PFSK-1 (cell line): ENCODE measurements at regions not wholly inside any gene's neighbourhood (a gene's known extent, or its start where the extent isn't known, plus 50 kb on each side); places are given as distances from the start of the nearest gene placed in this dataset.

Experiments used
- POLR2AphosphoS5 ChIP-seq: IDR thresholded peaks from 2 replicates; pipeline ENCODE4 v1.6.1; 2012; ENCODE audit warnings: low read depth, mild to moderate bottlenecking, control low read depth, low read length, moderate library complexity
- REST ChIP-seq, 2 experiments: IDR thresholded peaks; 2 replicates each; pipeline versions ENCODE4 v1.6.1 to v1.8.0; 2011 to 2012; ENCODE audit warnings: low read depth in 2 of 2, low read length in 2 of 2, control low read depth in 1 of 2, inconsistent platforms in 1 of 2, mild to moderate bottlenecking in 1 of 2, moderate library complexity in 1 of 2; ENCODE audit not compliant: insufficient read depth in 1 of 2

- TF ChIP-seq POLR2AphosphoS5, result no peak
- TF ChIP-seq REST (IDR thresholded peaks at IDR 0.05; ENCODE audit: insufficient read depth in 1 of 2, low read depth in 2 of 2, low read length in 2 of 2), result no peak
Observed at GRCh38 chr4:126960760-126961159, 672.0 kb upstream of the INTU start.
